ENCODE measurements at regions not wholly inside any gene's neighbourhood (a gene's known extent, or its start where the extent isn't known, plus 50 kb on each side); places are given as distances from the start of the nearest gene placed in this dataset.

- TF ChIP-seq POLR2A (IDR thresholded peaks at IDR 0.05) (no peak), CTCF (IDR thresholded peaks at IDR 0.05) (no peak), EP300 (IDR thresholded peaks at IDR 0.05) (no peak), POLR2AphosphoS5 (IDR thresholded peaks at IDR 0.05) (no peak)
These were observed 82.1 kb downstream of the MAGEB10 start for GRCh38 chrX:27889878-27890277.
